HepG2 (cell line): ENCODE measurements at regions not wholly inside any gene's neighbourhood (a gene's known extent, or its start where the extent isn't known, plus 50 kb on each side); places are given as distances from the start of the nearest gene placed in this dataset.

ENCODE experiments used
- DMTF1 ChIP-seq: sonication (generic); formaldehyde crosslinking; IDR thresholded peaks from 2 replicates; pipeline ENCODE4 v1.4.0; 2020; ENCODE audit warnings: mild to moderate bottlenecking, missing genetic modification reagents
- REL ChIP-seq: sonication (generic); formaldehyde crosslinking; conservative IDR thresholded peaks from 2 replicates; pipeline ENCODE4 v1.8.0; 2022; ENCODE audit warnings: mild to moderate bottlenecking, missing genetic modification reagents, moderate library complexity
- ZFP36 ChIP-seq: fragments of 150-350 bp; IDR thresholded peaks from 2 replicates; pipeline ENCODE4 v1.6.1; 2018; ENCODE audit warnings: borderline replicate concordance, low read length, low read depth; ENCODE audit not compliant: partially characterized antibody
- ZFP82 ChIP-seq: sonication (generic); formaldehyde crosslinking; IDR thresholded peaks from 2 replicates; pipeline ENCODE4 v1.5.1; 2020; ENCODE audit warnings: mild to moderate bottlenecking, missing genetic modification reagents, borderline replicate concordance
- ZNF75D ChIP-seq: sonication (generic); formaldehyde crosslinking; IDR thresholded peaks from 2 replicates; pipeline ENCODE4 v1.8.1; 2023; ENCODE audit warnings: missing genetic modification reagents, mild to moderate bottlenecking, borderline replicate concordance
- TF ChIP-seq, protein P1 (sequence below): sonication (generic); formaldehyde crosslinking; IDR thresholded peaks from 2 replicates; pipeline ENCODE4 v1.8.1; 2023; ENCODE audit warnings: mild to moderate bottlenecking, moderate library complexity, missing genetic modification reagents
- TF ChIP-seq, protein P2 (sequence below): IDR thresholded peaks from 2 replicates; pipeline ENCODE4 v1.6.1; 2012; ENCODE audit warnings: low read depth, low read length, improper control_type of control experiment

GRCh38 chr18:75531212-75531850 is 103.8 kb upstream of the SMIM21 start (continued):
- TF ChIP-seq REL, result no peak
- TF ChIP-seq, protein P1, sequence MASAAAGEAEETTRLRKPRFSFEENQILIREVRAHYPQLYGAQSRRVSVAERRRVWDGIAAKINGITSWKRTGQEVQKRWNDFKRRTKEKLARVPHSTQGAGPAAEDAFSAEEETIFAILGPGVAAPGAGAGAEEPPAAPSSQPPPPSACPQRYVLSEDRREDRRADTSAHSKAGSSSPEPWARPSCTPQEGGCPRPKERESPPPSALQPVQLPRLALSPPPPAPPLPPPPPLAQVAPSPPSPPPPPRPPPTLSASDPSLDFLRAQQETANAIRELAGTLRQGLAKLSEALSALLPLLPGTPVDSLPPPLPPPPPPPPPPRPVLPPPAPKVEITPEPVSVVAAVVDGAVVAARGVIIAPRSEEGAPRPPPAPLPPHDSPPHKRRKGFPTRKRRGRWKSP (CRISPR knock-in tag), result no peak
- no peak for TF ChIP-seq DMTF1 (CRISPR knock-in tag)
- TF ChIP-seq ZNF75D, result no peak
- no peak for TF ChIP-seq ZFP36
- TF ChIP-seq ZFP82 (CRISPR knock-in tag), result no peak
- TF ChIP-seq, protein P2, sequence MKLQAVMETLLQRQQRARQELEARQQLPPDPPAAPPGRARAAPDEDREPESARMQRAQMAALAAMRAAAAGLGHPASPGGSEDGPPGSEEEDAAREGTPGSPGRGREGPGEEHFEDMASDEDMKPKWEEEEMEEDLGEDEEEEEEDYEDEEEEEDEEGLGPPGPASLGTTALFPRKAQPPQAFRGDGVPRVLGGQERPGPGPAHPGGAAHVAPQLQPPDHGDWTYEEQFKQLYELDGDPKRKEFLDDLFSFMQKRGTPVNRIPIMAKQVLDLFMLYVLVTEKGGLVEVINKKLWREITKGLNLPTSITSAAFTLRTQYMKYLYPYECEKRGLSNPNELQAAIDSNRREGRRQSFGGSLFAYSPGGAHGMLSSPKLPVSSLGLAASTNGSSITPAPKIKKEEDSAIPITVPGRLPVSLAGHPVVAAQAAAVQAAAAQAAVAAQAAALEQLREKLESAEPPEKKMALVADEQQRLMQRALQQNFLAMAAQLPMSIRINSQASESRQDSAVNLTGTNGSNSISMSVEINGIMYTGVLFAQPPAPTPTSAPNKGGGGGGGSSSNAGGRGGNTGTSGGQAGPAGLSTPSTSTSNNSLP, result no peak
